ENCODE measurements at regions not wholly inside any gene's neighbourhood (a gene's known extent, or its start where the extent isn't known, plus 50 kb on each side); places are given as distances from the start of the nearest gene placed in this dataset.

- DNase-seq: no peak
- H3K4me1 ChIP-seq: no peaks in the 10 kb centered on the region
- intact Hi-C loops (cut with DNase I): no loop called here
- no peaks in the 10 kb centered on the region for H3K27me3 ChIP-seq
- WGBS, 2 donors: 84 to 88% methylated on average over 6 of the region's 6 CpGs
- H3K9me3 ChIP-seq: no peaks in the 10 kb centered on the region
- no peaks in the 10 kb centered on the region for H3K36me3 ChIP-seq
- H3K27ac ChIP-seq: no peak overlapping the region
- TF ChIP-seq CTCF (IDR thresholded peaks at IDR 0.05): no peak
- no peak for TF ChIP-seq POLR2A (IDR thresholded peaks at IDR 0.05)
- H3K4me3 ChIP-seq (replicated peaks in 1 of 3): no peak overlapping the region
Observed at GRCh38 chr10:8137272-8137681, 82.8 kb downstream of the GATA3 start.

- 73 to 84% methylated on average over 6 of the region's 6 CpGs for WGBS, 2 donors
- no peaks in the 10 kb centered on the region for H3K36me3 ChIP-seq
- TF ChIP-seq CTCF (IDR thresholded peaks at IDR 0.05): no peak
- TF ChIP-seq POLR2A (IDR thresholded peaks at IDR 0.05): no peak
- H3K4me1 ChIP-seq: no peaks in the 10 kb centered on the region
- DNase-seq: no peak
- no peak overlapping the region for H3K4me3 ChIP-seq (replicated peaks in 1 of 3)
- H3K27me3 ChIP-seq: no peaks in the 10 kb centered on the region
- no peak overlapping the region for H3K27ac ChIP-seq
- H3K9me3 ChIP-seq: no peaks in the 10 kb centered on the region
- intact Hi-C loops (cut with DNase I): no loop called here
Observed at GRCh38 chr10:8137726-8138125, 83.2 kb downstream of the GATA3 start.

GRCh38 chr10:8138471-8138870 lies 84.0 kb downstream of the GATA3 start:
- TF ChIP-seq POLR2A (IDR thresholded peaks at IDR 0.05): no peak
- TF ChIP-seq CTCF (IDR thresholded peaks at IDR 0.05): no peak
- 92 to 94% methylated on average over 3 of the region's 3 CpGs for WGBS, 2 donors
- Histone ChIP-seq H3K9me3 (no peaks in the 10 kb centered on the region), H3K4me1 (no peaks in the 10 kb centered on the region), H3K27ac (no peak overlapping the region), H3K27me3 (no peaks in the 10 kb centered on the region), H3K36me3 (no peaks in the 10 kb centered on the region), H3K4me3 (replicated peaks in 1 of 3) (no peak overlapping the region)
- intact Hi-C loops (cut with DNase I): no loop called here
- DNase-seq: no peak

GRCh38 chr10:8144496-8144895 lies 90.0 kb downstream of the GATA3 start:
- H3K9me3 ChIP-seq: no peaks in the 10 kb centered on the region
- H3K36me3 ChIP-seq: no peaks in the 10 kb centered on the region
- H3K27me3 ChIP-seq: no peaks in the 10 kb centered on the region
- TF ChIP-seq POLR2A (IDR thresholded peaks at IDR 0.05) (no peak), CTCF (IDR thresholded peaks at IDR 0.05) (no peak)
- WGBS, 2 donors: 42 to 51% methylated on average over 4 of the region's 4 CpGs
- H3K4me1 ChIP-seq: no peaks in the 10 kb centered on the region
- H3K4me3 ChIP-seq (replicated peaks in 1 of 3): no peak overlapping the region
- intact Hi-C loops (cut with DNase I): no loop called here
- no peak overlapping the region for H3K27ac ChIP-seq
- DNase-seq: no peak

GRCh38 chr10:8146650-8147049 lies 92.2 kb downstream of the GATA3 start:
- H3K27ac ChIP-seq: no peak overlapping the region
- WGBS, 2 donors: 76 to 78% methylated on average over 9 of the region's 9 CpGs
- H3K4me1 ChIP-seq: no peaks in the 10 kb centered on the region
- intact Hi-C loops (cut with DNase I): no loop called here
- TF ChIP-seq CTCF (IDR thresholded peaks at IDR 0.05) (no peak), POLR2A (IDR thresholded peaks at IDR 0.05) (no peak)
- DNase-seq: no peak
- H3K9me3 ChIP-seq: no peaks in the 10 kb centered on the region
- no peaks in the 10 kb centered on the region for H3K36me3 ChIP-seq
- no peaks in the 10 kb centered on the region for H3K27me3 ChIP-seq
- H3K4me3 ChIP-seq (replicated peaks in 1 of 3): no peak overlapping the region

Measured in thyroid gland (tissue), 4 donors.